ENCODE measurements at regions not wholly inside any gene's neighbourhood (a gene's known extent, or its start where the extent isn't known, plus 50 kb on each side); places are given as distances from the start of the nearest gene placed in this dataset.

- Histone ChIP-seq H3K4me3 (ENCODE audit: low read length) (no peak overlapping the region), H3K27me3 (ENCODE audit: control insufficient read depth, insufficient read depth, low read length) (no peaks in the 10 kb centered on the region), H3K4me1 (ENCODE audit: control insufficient read depth, insufficient read depth, low read length) (no peaks in the 10 kb centered on the region), H3K9ac (ENCODE audit: low read depth, low read length) (no peak overlapping the region), H3K9me3 (replicated peaks; ENCODE audit: low read length) (no peaks in the 10 kb centered on the region), H3K36me3 (ENCODE audit: insufficient read depth, low read length) (no peaks in the 10 kb centered on the region), H3K4me2 (ENCODE audit: low read length) (no peak overlapping the region)
Measured at GRCh38 chr3:59167756-59168155, 117.9 kb upstream of the CFAP20DC start.

GRCh38 chr3:59163953-59164352, 114.1 kb upstream of the CFAP20DC start:
- H3K4me2 ChIP-seq (ENCODE audit: low read length), result no peak overlapping the region
- no peak overlapping the region for H3K9ac ChIP-seq (ENCODE audit: low read depth, low read length)
- H3K9me3 ChIP-seq (replicated peaks; ENCODE audit: low read length), result no peaks in the 10 kb centered on the region
- no peaks in the 10 kb centered on the region for H3K4me1 ChIP-seq (ENCODE audit: control insufficient read depth, insufficient read depth, low read length)
- H3K4me3 ChIP-seq (ENCODE audit: low read length), result no peak overlapping the region
- H3K36me3 ChIP-seq (ENCODE audit: insufficient read depth, low read length), result no peaks in the 10 kb centered on the region
- no peaks in the 10 kb centered on the region for H3K27me3 ChIP-seq (ENCODE audit: control insufficient read depth, insufficient read depth, low read length)

- H3K36me3 ChIP-seq (ENCODE audit: insufficient read depth, low read length), result no peaks in the 10 kb centered on the region
- no peak overlapping the region for H3K4me2 ChIP-seq (ENCODE audit: low read length)
- no peaks in the 10 kb centered on the region for H3K9me3 ChIP-seq (replicated peaks; ENCODE audit: low read length)
- no peaks in the 10 kb centered on the region for H3K27me3 ChIP-seq (ENCODE audit: control insufficient read depth, insufficient read depth, low read length)
- H3K4me1 ChIP-seq (ENCODE audit: control insufficient read depth, insufficient read depth, low read length), result no peaks in the 10 kb centered on the region
- no peak overlapping the region for H3K4me3 ChIP-seq (ENCODE audit: low read length)
- no peak overlapping the region for H3K9ac ChIP-seq (ENCODE audit: low read depth, low read length)
Measured at GRCh38 chr3:59161048-59161447, 111.2 kb upstream of the CFAP20DC start.

- no peaks in the 10 kb centered on the region for H3K36me3 ChIP-seq (ENCODE audit: insufficient read depth, low read length)
- no peaks in the 10 kb centered on the region for H3K27me3 ChIP-seq (ENCODE audit: control insufficient read depth, insufficient read depth, low read length)
- H3K9ac ChIP-seq (ENCODE audit: low read depth, low read length), result no peak overlapping the region
- H3K4me2 ChIP-seq (ENCODE audit: low read length), result no peak overlapping the region
- no peaks in the 10 kb centered on the region for H3K4me1 ChIP-seq (ENCODE audit: control insufficient read depth, insufficient read depth, low read length)
- H3K4me3 ChIP-seq (ENCODE audit: low read length), result no peak overlapping the region
- no peaks in the 10 kb centered on the region for H3K9me3 ChIP-seq (replicated peaks; ENCODE audit: low read length)
Measured at GRCh38 chr3:59160133-59160746, 110.4 kb upstream of the CFAP20DC start.

GRCh38 chr3:59153648-59154047, 103.8 kb upstream of the CFAP20DC start:
- Histone ChIP-seq H3K4me1 (ENCODE audit: control insufficient read depth, insufficient read depth, low read length) (no peaks in the 10 kb centered on the region), H3K4me2 (ENCODE audit: low read length) (no peak overlapping the region), H3K27me3 (ENCODE audit: control insufficient read depth, insufficient read depth, low read length) (no peaks in the 10 kb centered on the region), H3K9ac (ENCODE audit: low read depth, low read length) (no peak overlapping the region), H3K9me3 (replicated peaks; ENCODE audit: low read length) (no peaks in the 10 kb centered on the region), H3K36me3 (ENCODE audit: insufficient read depth, low read length) (no peaks in the 10 kb centered on the region), H3K4me3 (ENCODE audit: low read length) (no peak overlapping the region)

- H3K4me3 ChIP-seq (ENCODE audit: low read length), result no peak overlapping the region
- no peak overlapping the region for H3K4me2 ChIP-seq (ENCODE audit: low read length)
- no peaks in the 10 kb centered on the region for H3K4me1 ChIP-seq (ENCODE audit: control insufficient read depth, insufficient read depth, low read length)
- H3K9me3 ChIP-seq (replicated peaks; ENCODE audit: low read length), result no peaks in the 10 kb centered on the region
- H3K27me3 ChIP-seq (ENCODE audit: control insufficient read depth, insufficient read depth, low read length), result no peaks in the 10 kb centered on the region
- H3K9ac ChIP-seq (ENCODE audit: low read depth, low read length), result no peak overlapping the region
- H3K36me3 ChIP-seq (ENCODE audit: insufficient read depth, low read length), result no peaks in the 10 kb centered on the region
Measured at GRCh38 chr3:59152943-59153342, 103.1 kb upstream of the CFAP20DC start.

- Histone ChIP-seq H3K27me3 (ENCODE audit: control insufficient read depth, insufficient read depth, low read length) (no peaks in the 10 kb centered on the region), H3K4me1 (ENCODE audit: control insufficient read depth, insufficient read depth, low read length) (no peaks in the 10 kb centered on the region), H3K9ac (ENCODE audit: low read depth, low read length) (no peak overlapping the region), H3K9me3 (replicated peaks; ENCODE audit: low read length) (no peaks in the 10 kb centered on the region), H3K4me2 (ENCODE audit: low read length) (no peak overlapping the region), H3K36me3 (ENCODE audit: insufficient read depth, low read length) (no peaks in the 10 kb centered on the region), H3K4me3 (ENCODE audit: low read length) (no peak overlapping the region)
Measured at GRCh38 chr3:59150039-59150438, 100.2 kb upstream of the CFAP20DC start.

GRCh38 chr3:59149166-59149565, 99.3 kb upstream of the CFAP20DC start:
- H3K27me3 ChIP-seq (ENCODE audit: control insufficient read depth, insufficient read depth, low read length), result no peaks in the 10 kb centered on the region
- H3K4me1 ChIP-seq (ENCODE audit: control insufficient read depth, insufficient read depth, low read length), result no peaks in the 10 kb centered on the region
- H3K4me2 ChIP-seq (ENCODE audit: low read length), result no peak overlapping the region
- no peak overlapping the region for H3K9ac ChIP-seq (ENCODE audit: low read depth, low read length)
- H3K4me3 ChIP-seq (ENCODE audit: low read length), result no peak overlapping the region
- H3K9me3 ChIP-seq (replicated peaks; ENCODE audit: low read length), result no peaks in the 10 kb centered on the region
- no peaks in the 10 kb centered on the region for H3K36me3 ChIP-seq (ENCODE audit: insufficient read depth, low read length)

GRCh38 chr3:59143447-59143846, 93.6 kb upstream of the CFAP20DC start:
- Histone ChIP-seq H3K4me1 (ENCODE audit: control insufficient read depth, insufficient read depth, low read length) (no peaks in the 10 kb centered on the region), H3K36me3 (ENCODE audit: insufficient read depth, low read length) (no peaks in the 10 kb centered on the region), H3K9me3 (replicated peaks; ENCODE audit: low read length) (no peaks in the 10 kb centered on the region), H3K4me3 (ENCODE audit: low read length) (no peak overlapping the region), H3K27me3 (ENCODE audit: control insufficient read depth, insufficient read depth, low read length) (no peaks in the 10 kb centered on the region), H3K9ac (ENCODE audit: low read depth, low read length) (no peak overlapping the region), H3K4me2 (ENCODE audit: low read length) (no peak overlapping the region)

GRCh38 chr3:59142556-59142955, 92.7 kb upstream of the CFAP20DC start:
- Histone ChIP-seq H3K9ac (ENCODE audit: low read depth, low read length) (no peak overlapping the region), H3K4me2 (ENCODE audit: low read length) (no peak overlapping the region), H3K36me3 (ENCODE audit: insufficient read depth, low read length) (no peaks in the 10 kb centered on the region), H3K27me3 (ENCODE audit: control insufficient read depth, insufficient read depth, low read length) (no peaks in the 10 kb centered on the region), H3K9me3 (replicated peaks; ENCODE audit: low read length) (no peaks in the 10 kb centered on the region), H3K4me3 (ENCODE audit: low read length) (no peak overlapping the region), H3K4me1 (ENCODE audit: control insufficient read depth, insufficient read depth, low read length) (no peaks in the 10 kb centered on the region)

GRCh38 chr3:59138966-59139365, 89.1 kb upstream of the CFAP20DC start:
- no peak overlapping the region for H3K9ac ChIP-seq (ENCODE audit: low read depth, low read length)
- no peaks in the 10 kb centered on the region for H3K9me3 ChIP-seq (replicated peaks; ENCODE audit: low read length)
- no peak overlapping the region for H3K4me2 ChIP-seq (ENCODE audit: low read length)
- no peaks in the 10 kb centered on the region for H3K36me3 ChIP-seq (ENCODE audit: insufficient read depth, low read length)
- no peak overlapping the region for H3K4me3 ChIP-seq (ENCODE audit: low read length)
- H3K4me1 ChIP-seq (ENCODE audit: control insufficient read depth, insufficient read depth, low read length), result no peaks in the 10 kb centered on the region
- no peaks in the 10 kb centered on the region for H3K27me3 ChIP-seq (ENCODE audit: control insufficient read depth, insufficient read depth, low read length)

GRCh38 chr3:59137415-59137814, 87.6 kb upstream of the CFAP20DC start:
- Histone ChIP-seq H3K4me2 (ENCODE audit: low read length) (no peak overlapping the region), H3K4me3 (ENCODE audit: low read length) (no peak overlapping the region), H3K9ac (ENCODE audit: low read depth, low read length) (no peak overlapping the region), H3K4me1 (ENCODE audit: control insufficient read depth, insufficient read depth, low read length) (peaks cover 2% of the 10 kb centered on the region), H3K9me3 (replicated peaks; ENCODE audit: low read length) (no peaks in the 10 kb centered on the region), H3K27me3 (ENCODE audit: control insufficient read depth, insufficient read depth, low read length) (no peaks in the 10 kb centered on the region), H3K36me3 (ENCODE audit: insufficient read depth, low read length) (no peaks in the 10 kb centered on the region)
